IMR-90 (cell line): ENCODE measurements at regions not wholly inside any gene's neighbourhood (a gene's known extent, or its start where the extent isn't known, plus 50 kb on each side); places are given as distances from the start of the nearest gene placed in this dataset.

Experiments used
- ATAC-seq: fragments of 200-7000 bp; cut with Tn5 transposase; 2 replicates; pipeline ENCODE4 v1.9.1; 2020; ENCODE audit warnings: low read depth, mild to moderate bottlenecking, moderate library complexity
- BruUV-seq: library from RNA; stranded (reverse); fragments of 400-500 nt; replicated peaks from 2 replicates; lab custom pipeline; 2021; lab: Mats Ljungman, UMichigan
- CTCF ChIA-PET: fragments of 300-600 bp; formaldehyde crosslinking; extraction: SDS; loops from one replicate; lab custom pipeline; 2021; ENCODE audit warnings: antibody characterized with exemption; lab: Yijun Ruan, JAX
- POLR2A ChIA-PET: fragments of 300-600 bp; sonication (Branson Sonifier 250); formaldehyde crosslinking; loops from one replicate; lab custom pipeline; 2022; ENCODE audit warnings: antibody characterized with exemption; ENCODE audit not compliant: unreplicated experiment; lab: Charles Lee
- DNase-seq: peaks from one replicate; pipeline ENCODE4 v3.0.0; 2013
- H2AFZ ChIP-seq: replicated peaks from 2 replicates; pipeline ENCODE3; 2013; ENCODE audit warnings: low read length, mild to moderate bottlenecking; ENCODE audit not compliant: poor library complexity
- H2AK5ac ChIP-seq: 2 replicates; pipeline ENCODE4 v1.6.1; 2013; ENCODE audit warnings: low read depth, low read length, inconsistent platforms
- H2AK9ac ChIP-seq: replicated peaks from 2 replicates; pipeline ENCODE3; 2013; ENCODE audit warnings: mild to moderate bottlenecking, low read depth, low read length, moderate library complexity; ENCODE audit not compliant: poor library complexity
- H2BK120ac ChIP-seq: 2 replicates; pipeline ENCODE4 v1.6.1; 2013; ENCODE audit warnings: low read depth, low read length, inconsistent platforms
- H2BK15ac ChIP-seq: 3 replicates; pipeline ENCODE4 v1.6.1; 2013; ENCODE audit warnings: low read depth, low read length, inconsistent platforms
- H2BK20ac ChIP-seq: 2 replicates; pipeline ENCODE4 v1.6.1; 2013; ENCODE audit warnings: low read depth, mild to moderate bottlenecking, inconsistent platforms, low read length, moderate library complexity
- H2BK5ac ChIP-seq: 2 replicates; pipeline ENCODE4 v1.6.1; 2013; ENCODE audit warnings: mild to moderate bottlenecking, low read depth, low read length, inconsistent platforms; ENCODE audit not compliant: poor library complexity, severe bottlenecking
- H3K14ac ChIP-seq: replicated peaks from 2 replicates; pipeline ENCODE4 v1.6.1; 2013; ENCODE audit warnings: low read depth, low read length, inconsistent platforms
- H3K18ac ChIP-seq: 2 replicates; pipeline ENCODE4 v1.6.1; 2013; ENCODE audit warnings: low read depth, low read length, control low read depth
- H3K23ac ChIP-seq: 2 replicates; pipeline ENCODE4 v1.6.1; 2013; ENCODE audit warnings: low read depth, low read length, inconsistent platforms
- H3K27ac ChIP-seq: 2 replicates; pipeline ENCODE4 v1.5.1; 2013; ENCODE audit warnings: mild to moderate bottlenecking, control low read depth, low read length; ENCODE audit not compliant: insufficient read depth
- H3K27me3 ChIP-seq: 2 replicates; pipeline ENCODE4 v1.6.1; 2013; ENCODE audit warnings: low read length; ENCODE audit not compliant: control insufficient read depth, insufficient read depth
- H3K36me3 ChIP-seq: 2 replicates; pipeline ENCODE4 v1.6.1; 2013; ENCODE audit warnings: low read length, mixed read lengths; ENCODE audit not compliant: control insufficient read depth, insufficient read depth
- H3K4ac ChIP-seq: 2 replicates; pipeline ENCODE4 v1.6.1; 2013; ENCODE audit warnings: low read depth, low read length, inconsistent platforms
- H3K4me1 ChIP-seq: 2 replicates; pipeline ENCODE4 v1.6.1; 2013; ENCODE audit warnings: low read length, mixed read lengths; ENCODE audit not compliant: control insufficient read depth, insufficient read depth
- H3K4me2 ChIP-seq: 2 replicates; pipeline ENCODE4 v1.6.1; 2013; ENCODE audit warnings: low read depth, mild to moderate bottlenecking, control low read depth, low read length, moderate library complexity
- H3K4me3 ChIP-seq: 2 replicates; pipeline ENCODE4 v1.5.1; 2013; ENCODE audit warnings: low read depth, mild to moderate bottlenecking, control low read depth, low read length, moderate library complexity; ENCODE audit not compliant: insufficient read depth
- H3K56ac ChIP-seq: 2 replicates; pipeline ENCODE4 v1.6.1; 2013; ENCODE audit warnings: low read length, inconsistent platforms; ENCODE audit not compliant: insufficient read depth; ENCODE audit errors: extremely low read depth
- H3K79me1 ChIP-seq, 2 experiments: 2 replicates each; pipeline ENCODE4 v1.6.1; 2013; ENCODE audit warnings: low read length in 2 of 2, inconsistent platforms in 1 of 2, low read depth in 1 of 2
- H3K9ac ChIP-seq: 2 replicates; pipeline ENCODE4 v1.6.1; 2013; ENCODE audit warnings: low read depth, low read length, control low read depth
- H3K9me1 ChIP-seq: 2 replicates; pipeline ENCODE4 v1.6.1; 2013; ENCODE audit warnings: low read length, inconsistent platforms; ENCODE audit not compliant: insufficient read depth
- H3K9me3 ChIP-seq: 2 replicates; pipeline ENCODE4 v1.6.1; 2013; ENCODE audit warnings: low read length; ENCODE audit not compliant: control insufficient read depth, insufficient read depth
- H4K20me1 ChIP-seq: 2 replicates; pipeline ENCODE4 v1.6.1; 2013; ENCODE audit warnings: low read length, inconsistent platforms; ENCODE audit not compliant: insufficient read depth
- H4K5ac ChIP-seq: 2 replicates; pipeline ENCODE4 v1.6.1; 2013; ENCODE audit warnings: mild to moderate bottlenecking, low read depth, low read length, control low read depth
- H4K8ac ChIP-seq, 2 experiments: 2 replicates each; pipeline ENCODE4 v1.6.1; 2013; ENCODE audit warnings: low read depth in 2 of 2, low read length in 2 of 2, control low read depth in 1 of 2, inconsistent platforms in 1 of 2
- H4K91ac ChIP-seq: 2 replicates; pipeline ENCODE4 v1.6.1; 2013; ENCODE audit warnings: low read depth, low read length, inconsistent platforms; ENCODE audit not compliant: insufficient read depth
- BHLHE40 ChIP-seq: fragments of 150-350 bp; IDR thresholded peaks from 2 replicates; pipeline ENCODE4 v1.6.1; 2016; ENCODE audit warnings: mild to moderate bottlenecking, low read depth, low read length
- CTCF ChIP-seq: conservative IDR thresholded peaks from 2 replicates; pipeline ENCODE4 v1.5.1; 2012; ENCODE audit warnings: mild to moderate bottlenecking, low read depth, low read length, improper control_type of control experiment
- MAFK ChIP-seq: IDR thresholded peaks from 2 replicates; pipeline ENCODE4 v1.6.1; 2012; ENCODE audit warnings: low read depth, low read length, improper control_type of control experiment
- MXI1 ChIP-seq: IDR thresholded peaks from 2 replicates; pipeline ENCODE4 v1.6.1; 2012; ENCODE audit warnings: low read depth, mild to moderate bottlenecking, low read length, moderate library complexity, borderline replicate concordance
- POLR2A ChIP-seq: IDR thresholded peaks from 2 replicates; pipeline ENCODE4 v1.6.1; 2012; ENCODE audit warnings: mild to moderate bottlenecking, low read depth, low read length
- RCOR1 ChIP-seq: IDR thresholded peaks from 2 replicates; pipeline ENCODE4 v1.6.1; 2012; ENCODE audit warnings: mild to moderate bottlenecking, low read length, improper control_type of control experiment; ENCODE audit not compliant: insufficient replicate concordance
- SMC3 ChIP-seq: fragments of 150-350 bp; IDR thresholded peaks from 2 replicates; pipeline ENCODE4 v1.6.1; 2016; ENCODE audit warnings: low read depth, mild to moderate bottlenecking, antibody characterized with exemption, low read length, moderate library complexity
- WGBS, 2 experiments: methylation state at CpG; one replicate each; pipeline versions ENCODE4 v1.1.5 to v1.1.7; 2013; ENCODE audit warnings: missing lambda C conversion rate in 2 of 2; ENCODE audit not compliant: insufficient read length in 1 of 2; ENCODE audit errors: extremely low coverage in 2 of 2; 5-methylcytosine and 5-hydroxymethylcytosine counted together
- dilution Hi-C: fragments of 300-500 bp; cut with HindIII; formaldehyde crosslinking; loops from one replicate; pipeline ENCODE4 v1.14.3; 2018; ENCODE audit warnings: low sequenced_read_pairs; ENCODE audit not compliant: unreplicated experiment
- in situ Hi-C: fragments of 300-500 bp; cut with MboI; formaldehyde crosslinking; loops from 3 replicates; pipeline ENCODE4 v1.14.3; 2019; ENCODE audit warnings: low sequenced_read_pairs, inconsistent platforms, mixed read lengths
- intact Hi-C: fragments of 100-400 bp; cut with micrococcal nuclease; formaldehyde crosslinking; loops from 2 replicates; pipeline ENCODE4 v1.10.0; 2022
- TF ChIP-seq, protein P1 (sequence below): fragments of 150-350 bp; IDR thresholded peaks from 2 replicates; pipeline ENCODE4 v1.6.1; 2016; ENCODE audit warnings: low read depth, mild to moderate bottlenecking, low read length, moderate library complexity, borderline replicate concordance

GRCh38 chr16:52748741-52749140 lies 201.8 kb upstream of the TOX3 start:
- no peak overlapping the region for H4K8ac ChIP-seq
- no peak overlapping the region for H2BK15ac ChIP-seq
- no peak overlapping the region for H2BK5ac ChIP-seq
- no peak overlapping the region for H3K18ac ChIP-seq
- H3K27ac ChIP-seq = no peak overlapping the region
- H3K9me1 ChIP-seq = no peaks in the 10 kb centered on the region
- no peaks in the 10 kb centered on the region for H3K4me1 ChIP-seq
- no peak for ATAC-seq
- H3K56ac ChIP-seq = no peak overlapping the region
- H3K79me1 ChIP-seq = no peaks in the 10 kb centered on the region
- CTCF ChIA-PET = no interaction called here
- no peak overlapping the region for H2AK9ac ChIP-seq
- no peak overlapping the region for H3K23ac ChIP-seq
- H3K9me3 ChIP-seq = peaks cover 8% of the 10 kb centered on the region
- TF ChIP-seq POLR2A (no peak), CTCF (no peak), MXI1 (no peak), MAFK (no peak), RCOR1 (no peak), SMC3 (no peak), BHLHE40 (no peak)
- TF ChIP-seq, protein P1, sequence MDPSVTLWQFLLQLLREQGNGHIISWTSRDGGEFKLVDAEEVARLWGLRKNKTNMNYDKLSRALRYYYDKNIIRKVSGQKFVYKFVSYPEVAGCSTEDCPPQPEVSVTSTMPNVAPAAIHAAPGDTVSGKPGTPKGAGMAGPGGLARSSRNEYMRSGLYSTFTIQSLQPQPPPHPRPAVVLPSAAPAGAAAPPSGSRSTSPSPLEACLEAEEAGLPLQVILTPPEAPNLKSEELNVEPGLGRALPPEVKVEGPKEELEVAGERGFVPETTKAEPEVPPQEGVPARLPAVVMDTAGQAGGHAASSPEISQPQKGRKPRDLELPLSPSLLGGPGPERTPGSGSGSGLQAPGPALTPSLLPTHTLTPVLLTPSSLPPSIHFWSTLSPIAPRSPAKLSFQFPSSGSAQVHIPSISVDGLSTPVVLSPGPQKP = no peak
- H3K4me2 ChIP-seq = no peak overlapping the region
- no peak overlapping the region for H3K4ac ChIP-seq
- H4K20me1 ChIP-seq = no peaks in the 10 kb centered on the region
- in situ Hi-C loops (no loop called here), intact Hi-C loops (no loop called here), dilution Hi-C loops (no loop called here)
- H3K4me3 ChIP-seq = no peak overlapping the region
- no peaks in the 10 kb centered on the region for H3K36me3 ChIP-seq
- WGBS, 2 experiments = no CpG with 5 or more reads among the region's 4 CpGs
- no peak overlapping the region for H3K9ac ChIP-seq
- POLR2A ChIA-PET = no interaction called here
- H2BK120ac ChIP-seq = no peak overlapping the region
- no peak overlapping the region for H2AK5ac ChIP-seq
- no peak overlapping the region for H3K14ac ChIP-seq
- H2BK20ac ChIP-seq = no peak overlapping the region
- no peak overlapping the region for H4K91ac ChIP-seq
- no peaks in the 10 kb centered on the region for H3K27me3 ChIP-seq
- BruUV-seq = no TSS peak
- H2AFZ ChIP-seq = no peak overlapping the region
- no peak overlapping the region for H4K5ac ChIP-seq
- DNase-seq = no peak
